ENCODE measurements at regions not wholly inside any gene's neighbourhood (a gene's known extent, or its start where the extent isn't known, plus 50 kb on each side); places are given as distances from the start of the nearest gene placed in this dataset.
"Not testable (repeated sequence)": the region's sequence is repeated elsewhere in the genome, so short reads cannot be mapped to it uniquely, and the experiment has no call there.

DNA sequence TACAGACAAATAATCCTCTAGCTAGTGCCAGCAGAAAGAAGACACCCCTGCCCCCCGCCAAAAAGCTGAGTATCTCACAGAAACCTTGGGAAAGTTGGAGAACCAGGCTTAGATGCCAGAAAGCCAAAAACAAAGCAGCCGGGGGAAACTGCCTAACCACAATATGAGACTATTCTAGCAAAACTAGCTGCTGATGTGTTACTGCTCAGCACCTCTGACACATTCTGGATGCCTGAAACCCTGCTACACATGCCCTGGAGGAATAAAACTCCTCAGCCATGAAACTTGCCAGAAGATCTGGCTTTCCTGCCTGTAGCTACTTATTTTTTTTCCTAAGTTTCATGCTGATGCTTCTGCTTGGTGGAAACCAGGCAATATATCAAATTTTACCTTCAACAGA is 122.7 kb upstream of the GCFC2 start:
- no peak for TF ChIP-seq CTCF (IDR thresholded peaks at IDR 0.05; ENCODE audit: insufficient read depth, low read length, missing control alignments)
- no peak for DNase-seq (ENCODE audit: low read depth, low spot score)
- CTCF ChIA-PET: no interaction called here
- no peak overlapping the region for H3K4me3 ChIP-seq (ENCODE audit: low read depth, low read length)
- POLR2A ChIA-PET: no interaction called here

- H3K4me3 ChIP-seq (ENCODE audit: low read depth, low read length): no peak overlapping the region
- TF ChIP-seq CTCF (IDR thresholded peaks at IDR 0.05; ENCODE audit: insufficient read depth, low read length, missing control alignments): no peak
- DNase-seq (ENCODE audit: low read depth, low spot score): no peak
- POLR2A ChIA-PET: no interaction called here
- CTCF ChIA-PET: no interaction called here
Observed at GRCh38 chr2:75828826-75829225, 118.1 kb upstream of the GCFC2 start.

- DNase-seq (ENCODE audit: low read depth, low spot score); POLR2A ChIA-PET; CTCF ChIA-PET; H3K4me3 ChIP-seq (ENCODE audit: low read depth, low read length): not testable (repeated sequence)
Observed at GRCh38 chr2:75823515-75823914, 112.8 kb upstream of the GCFC2 start.

GRCh38 chr2:75822336-75822735 is 111.6 kb upstream of the GCFC2 start:
- no peak for TF ChIP-seq CTCF (IDR thresholded peaks at IDR 0.05; ENCODE audit: insufficient read depth, low read length, missing control alignments)
- H3K4me3 ChIP-seq (ENCODE audit: low read depth, low read length): no peak overlapping the region
- ChIA-PET POLR2A (no interaction called here), CTCF (no interaction called here)
- DNase-seq (ENCODE audit: low read depth, low spot score): no peak

DNA sequence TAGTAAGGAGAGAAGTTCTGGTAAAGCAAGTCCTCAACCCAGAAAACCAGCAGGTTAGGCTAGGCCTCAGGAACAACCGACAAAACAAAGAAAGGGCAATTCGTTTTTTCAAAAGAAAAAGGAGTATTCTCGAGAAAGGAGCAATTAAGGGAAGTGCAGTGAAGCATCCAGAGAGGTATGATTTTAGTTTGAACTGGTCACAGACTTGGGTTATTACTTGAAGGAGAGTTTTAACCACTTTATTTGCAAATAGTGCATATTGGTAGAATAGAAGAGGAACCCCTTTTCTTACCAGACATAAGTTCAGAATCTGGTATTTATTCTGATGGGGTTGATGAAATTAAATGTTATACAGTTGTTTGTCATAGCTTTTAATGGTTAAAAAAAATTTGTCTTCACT is 110.0 kb upstream of the GCFC2 start:
- DNase-seq (ENCODE audit: low read depth, low spot score): no peak
- ChIA-PET POLR2A (no interaction called here), CTCF (no interaction called here)
- no peak overlapping the region for H3K4me3 ChIP-seq (ENCODE audit: low read depth, low read length)
- no peak for TF ChIP-seq CTCF (IDR thresholded peaks at IDR 0.05; ENCODE audit: insufficient read depth, low read length, missing control alignments)

DNA sequence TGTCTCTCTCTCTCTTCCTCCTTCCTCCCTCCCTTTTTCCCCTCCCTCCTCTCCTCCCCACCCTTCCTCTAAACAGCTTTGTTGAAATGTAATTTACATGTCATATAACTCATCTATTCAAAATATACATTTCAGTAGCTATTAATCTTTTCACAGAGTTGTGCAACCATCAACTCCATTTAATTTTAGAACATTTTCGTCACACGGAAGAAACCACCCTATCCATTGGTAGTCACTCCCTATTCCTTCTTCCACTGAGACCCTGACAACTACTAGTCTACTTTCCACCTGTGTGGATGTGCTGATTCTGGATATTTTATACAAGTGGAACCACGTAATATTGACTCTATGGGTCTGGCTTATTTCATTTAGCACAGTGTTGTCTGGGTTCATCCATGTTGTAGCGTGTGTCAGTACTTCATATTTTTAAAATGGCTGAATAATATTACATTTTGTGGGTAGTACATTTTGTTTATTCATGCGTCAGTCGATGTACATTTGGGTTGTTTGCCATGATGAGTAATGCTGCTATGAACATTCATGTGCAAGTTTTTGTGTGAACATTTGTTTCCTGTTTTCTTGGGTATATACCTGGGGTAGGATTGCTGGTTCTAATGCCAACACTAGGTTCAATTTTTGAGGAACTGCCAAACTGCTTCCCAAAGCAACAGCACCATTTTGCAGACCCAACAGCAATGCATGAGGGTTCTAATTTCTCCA is 100.1 kb upstream of the GCFC2 start:
- POLR2A ChIA-PET: no interaction called here
- CTCF ChIA-PET: no interaction called here
- no peak for DNase-seq (ENCODE audit: low read depth, low spot score)
- no peak overlapping the region for H3K4me3 ChIP-seq (ENCODE audit: low read depth, low read length)
- TF ChIP-seq CTCF (IDR thresholded peaks at IDR 0.05; ENCODE audit: insufficient read depth, low read length, missing control alignments): no peak

GRCh38 chr2:75808793-75809535 is 98.2 kb upstream of the GCFC2 start:
- ChIA-PET POLR2A (no interaction called here), CTCF (no interaction called here)
- no peak for TF ChIP-seq CTCF (IDR thresholded peaks at IDR 0.05; ENCODE audit: insufficient read depth, low read length, missing control alignments)
- DNase-seq (ENCODE audit: low read depth, low spot score): no peak
- H3K4me3 ChIP-seq (ENCODE audit: low read depth, low read length): no peak overlapping the region
